ENCODE measurements at regions not wholly inside any gene's neighbourhood (a gene's known extent, or its start where the extent isn't known, plus 50 kb on each side); places are given as distances from the start of the nearest gene placed in this dataset.

GRCh38 chr3:76923485-76923884, 116.4 kb upstream of the ROBO2 start:
- Histone ChIP-seq H3K79me2 (ENCODE audit: control insufficient read depth, insufficient read depth, low read length) (no peaks in the 10 kb centered on the region), H3K4me1 (ENCODE audit: control insufficient read depth in 2 of 2, insufficient read depth in 2 of 2, low read length in 2 of 2) (no peaks in the 10 kb centered on the region), H3K27ac (ENCODE audit: low read length in 2 of 2) (no peak overlapping the region), H3K4me2 (replicated peaks; ENCODE audit: low read depth, low read length, poor library complexity, severe bottlenecking) (no peak overlapping the region), H3K9ac (ENCODE audit: low read length) (no peak overlapping the region), H3K27me3 (replicated peaks in 1 of 4; ENCODE audit: control extremely low read depth in 1 of 4, control insufficient read depth in 3 of 4, insufficient read depth in 4 of 4, low read length in 3 of 4) (no peaks in the 10 kb centered on the region), H2AFZ (ENCODE audit: insufficient read depth, low read depth, low read length, poor library complexity, severe bottlenecking) (no peak overlapping the region), H3K9me3 (ENCODE audit: control extremely low read depth in 1 of 3, control insufficient read depth in 2 of 3, insufficient read depth in 1 of 3, low read length in 2 of 3) (peaks cover 0 to 2% (median 0%) of the 10 kb centered on the region in 3 donors), H4K20me1 (ENCODE audit: control insufficient read depth, insufficient read depth, low read length, poor library complexity, severe bottlenecking) (no peaks in the 10 kb centered on the region), H3K36me3 (replicated peaks in 1 of 2; ENCODE audit: control extremely low read depth in 1 of 2, control insufficient read depth in 1 of 2, extremely low read depth in 1 of 2, insufficient read depth in 2 of 2, low read length in 1 of 2) (no peaks in the 10 kb centered on the region), H3K4me3 (ENCODE audit: control extremely low read depth in 1 of 5, extremely low read depth in 1 of 5, insufficient read depth in 1 of 5, low read depth in 2 of 5, low read length in 4 of 5) (no peak overlapping the region)
- CTCF ChIA-PET = no interaction called here
- intact Hi-C loops (cut with micrococcal nuclease) = no loop called here
- no peak for DNase-seq
- Mint-ChIP-seq H3K27ac (no peak overlapping the region), H3K4me1 (no peaks in the 10 kb centered on the region), H3K4me3 (no peak overlapping the region), H3K27me3 (no peaks in the 10 kb centered on the region), H3K9me3 (ENCODE audit: insufficient read depth) (peaks cover 2% of the 10 kb centered on the region)
- ATAC-seq (ENCODE audit: low read depth) = no peak
- POLR2A ChIA-PET = no interaction called here
- TF ChIP-seq EZH2 (IDR thresholded peaks at IDR 0.05; ENCODE audit: borderline replicate concordance, insufficient read depth, low read depth, low read length, poor library complexity, severe bottlenecking) (no peak), CTCF (IDR thresholded peaks at IDR 0.05) (no peak)
- WGBS (ENCODE audit: insufficient coverage) = 63% methylated on average over 1 of the region's 1 CpG

DNA sequence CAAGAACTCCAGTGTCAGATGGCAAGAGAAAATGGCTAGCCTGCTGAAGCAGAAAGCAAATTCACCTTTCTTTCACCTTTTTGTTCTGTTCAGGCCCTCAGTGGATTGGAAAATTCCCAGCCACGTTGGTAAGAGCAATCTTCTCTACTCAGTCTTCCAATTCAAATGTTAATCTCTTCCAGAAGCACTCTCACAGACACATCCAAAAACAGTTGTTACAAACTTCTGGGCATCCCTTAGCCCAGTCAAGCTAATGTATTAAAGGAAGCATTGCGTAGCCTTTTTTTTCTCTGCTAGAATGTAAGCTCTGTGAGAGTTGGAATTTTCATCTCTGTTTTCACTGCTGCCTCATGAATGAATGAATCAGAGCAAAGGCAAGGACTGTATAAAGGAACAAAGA, 109.2 kb upstream of the ROBO2 start:
- intact Hi-C loops (cut with micrococcal nuclease) = no loop called here
- TF ChIP-seq EZH2 (IDR thresholded peaks at IDR 0.05; ENCODE audit: borderline replicate concordance, insufficient read depth, low read depth, low read length, poor library complexity, severe bottlenecking) (no peak), CTCF (IDR thresholded peaks at IDR 0.05) (no peak)
- no peak for ATAC-seq (ENCODE audit: low read depth)
- H3K9me3 Mint-ChIP-seq (ENCODE audit: insufficient read depth) = peaks cover 2% of the 10 kb centered on the region
- H3K4me1 Mint-ChIP-seq = no peaks in the 10 kb centered on the region
- H3K4me2 ChIP-seq (replicated peaks; ENCODE audit: low read depth, low read length, poor library complexity, severe bottlenecking) = no peak overlapping the region
- WGBS (ENCODE audit: insufficient coverage) = 0% methylated on average over 1 of the region's 2 CpGs
- no peaks in the 10 kb centered on the region for H3K9me3 ChIP-seq (ENCODE audit: control extremely low read depth in 1 of 3, control insufficient read depth in 2 of 3, insufficient read depth in 1 of 3, low read length in 2 of 3)
- CTCF ChIA-PET = no interaction called here
- no peak overlapping the region for H3K27ac ChIP-seq (ENCODE audit: low read length in 2 of 2)
- no peaks in the 10 kb centered on the region for H3K79me2 ChIP-seq (ENCODE audit: control insufficient read depth, insufficient read depth, low read length)
- H2AFZ ChIP-seq (ENCODE audit: insufficient read depth, low read depth, low read length, poor library complexity, severe bottlenecking) = no peak overlapping the region
- no peaks in the 10 kb centered on the region for H3K36me3 ChIP-seq (replicated peaks in 1 of 2; ENCODE audit: control extremely low read depth in 1 of 2, control insufficient read depth in 1 of 2, extremely low read depth in 1 of 2, insufficient read depth in 2 of 2, low read length in 1 of 2)
- POLR2A ChIA-PET = no interaction called here
- no peak for DNase-seq
- no peaks in the 10 kb centered on the region for H3K4me1 ChIP-seq (ENCODE audit: control insufficient read depth in 2 of 2, insufficient read depth in 2 of 2, low read length in 2 of 2)
- no peak overlapping the region for H3K9ac ChIP-seq (ENCODE audit: low read length)
- no peak overlapping the region for H3K4me3 Mint-ChIP-seq
- no peak overlapping the region for H3K27ac Mint-ChIP-seq
- no peak overlapping the region for H3K4me3 ChIP-seq (ENCODE audit: control extremely low read depth in 1 of 5, extremely low read depth in 1 of 5, insufficient read depth in 1 of 5, low read depth in 2 of 5, low read length in 4 of 5)
- H3K27me3 ChIP-seq (replicated peaks in 1 of 4; ENCODE audit: control extremely low read depth in 1 of 4, control insufficient read depth in 3 of 4, insufficient read depth in 4 of 4, low read length in 3 of 4) = no peaks in the 10 kb centered on the region
- H3K27me3 Mint-ChIP-seq = no peaks in the 10 kb centered on the region
- H4K20me1 ChIP-seq (ENCODE audit: control insufficient read depth, insufficient read depth, low read length, poor library complexity, severe bottlenecking) = no peaks in the 10 kb centered on the region
